ENCODE measurements at regions not wholly inside any gene's neighbourhood (a gene's known extent, or its start where the extent isn't known, plus 50 kb on each side); places are given as distances from the start of the nearest gene placed in this dataset.

- no peak for DNase-seq (ENCODE audit: low spot score)
- no peaks in the 10 kb centered on the region for H3K4me1 ChIP-seq (ENCODE audit: control insufficient read depth in 4 of 4, insufficient read depth in 4 of 4, low read length in 3 of 4)
- WGBS, result 82% methylated on average over 3 of the region's 3 CpGs
- H3K27me3 ChIP-seq (ENCODE audit: control insufficient read depth in 4 of 4, insufficient read depth in 4 of 4, low read length in 3 of 4), result no peaks in the 10 kb centered on the region
- no peak overlapping the region for H3K27ac ChIP-seq (ENCODE audit: low read depth in 1 of 2, low read length in 2 of 2)
- no peaks in the 10 kb centered on the region for H3K36me3 ChIP-seq (ENCODE audit: control insufficient read depth in 4 of 4, insufficient read depth in 3 of 4, low read depth in 1 of 4, low read length in 3 of 4)
- H3K4me3 ChIP-seq (ENCODE audit: low read depth in 1 of 3, low read length in 3 of 3), result no peak overlapping the region
- no peak overlapping the region for H3K9ac ChIP-seq (ENCODE audit: low read depth in 1 of 2, low read length in 2 of 2)
- no peaks in the 10 kb centered on the region for H3K9me3 ChIP-seq (ENCODE audit: control insufficient read depth in 4 of 4, low read length in 3 of 4)
- TF ChIP-seq JUND (IDR thresholded peaks at IDR 0.05) (no peak), MAX (IDR thresholded peaks at IDR 0.05) (no peak)
These were observed 211.8 kb downstream of the LRRK2 start for GRCh38 chr12:40436564-40436963.

- no peaks in the 10 kb centered on the region for H3K4me1 ChIP-seq (ENCODE audit: control insufficient read depth in 4 of 4, insufficient read depth in 4 of 4, low read length in 3 of 4)
- TF ChIP-seq FOXA1 (IDR thresholded peaks at IDR 0.05) (no peak), YY1 (IDR thresholded peaks at IDR 0.05) (no peak), REST (IDR thresholded peaks at IDR 0.05) (no peak), SP1 (IDR thresholded peaks at IDR 0.05) (no peak), FOXA2 (IDR thresholded peaks at IDR 0.05) (no peak), ZBTB33 (IDR thresholded peaks at IDR 0.05) (no peak), HNF4A (conservative IDR thresholded peaks at IDR 0.05) (no peak), EGR1 (IDR thresholded peaks at IDR 0.05; ENCODE audit: low read depth in 2 of 2) (no peak)
- 61% methylated on average over 2 of the region's 2 CpGs for WGBS
These were observed 215.1 kb downstream of the LRRK2 start for GRCh38 chr12:40439771-40440492.

GRCh38 chr12:40444174-40444573, 219.4 kb downstream of the LRRK2 start:
- Histone ChIP-seq H3K9me3 (ENCODE audit: control insufficient read depth in 4 of 4, low read length in 3 of 4) (no peaks in the 10 kb centered on the region), H3K36me3 (ENCODE audit: control insufficient read depth in 4 of 4, insufficient read depth in 3 of 4, low read depth in 1 of 4, low read length in 3 of 4) (no peaks in the 10 kb centered on the region), H3K27ac (ENCODE audit: low read depth in 1 of 2, low read length in 2 of 2) (no peak overlapping the region), H3K4me3 (ENCODE audit: low read depth in 1 of 3, low read length in 3 of 3) (no peak overlapping the region), H3K27me3 (ENCODE audit: control insufficient read depth in 4 of 4, insufficient read depth in 4 of 4, low read length in 3 of 4) (peaks cover 0 to 4% (median 0%) of the 10 kb centered on the region in 4 donors), H3K9ac (ENCODE audit: low read depth in 1 of 2, low read length in 2 of 2) (no peak overlapping the region), H3K4me1 (ENCODE audit: control insufficient read depth in 4 of 4, insufficient read depth in 4 of 4, low read length in 3 of 4) (no peaks in the 10 kb centered on the region)
- WGBS, result 77% methylated on average over 5 of the region's 5 CpGs
- DNase-seq (ENCODE audit: low spot score), result no peak
- TF ChIP-seq FOXA2 (IDR thresholded peaks at IDR 0.05), result no peak
- TF ChIP-seq TAF1 (conservative IDR thresholded peaks at IDR 0.05), result no peak
- no peak for TF ChIP-seq HNF4A (conservative IDR thresholded peaks at IDR 0.05)
- no peak for TF ChIP-seq MAX (IDR thresholded peaks at IDR 0.05)
- no peak for TF ChIP-seq REST (IDR thresholded peaks at IDR 0.05)
- no peak for TF ChIP-seq CTCF (IDR thresholded peaks at IDR 0.05; ENCODE audit: low read depth, low read length, missing input control)
- no peak for TF ChIP-seq ATF3 (IDR thresholded peaks at IDR 0.05)

More at GRCh38 chr12:40439771-40440492, 215.1 kb downstream of the LRRK2 start:
- no peak for DNase-seq (ENCODE audit: low spot score)
- no peaks in the 10 kb centered on the region for H3K9me3 ChIP-seq (ENCODE audit: control insufficient read depth in 4 of 4, low read length in 3 of 4)
- peaks cover 0 to 4% (median 0%) of the 10 kb centered on the region in 4 donors for H3K27me3 ChIP-seq (ENCODE audit: control insufficient read depth in 4 of 4, insufficient read depth in 4 of 4, low read length in 3 of 4)
- H3K36me3 ChIP-seq (ENCODE audit: control insufficient read depth in 4 of 4, insufficient read depth in 3 of 4, low read depth in 1 of 4, low read length in 3 of 4), result no peaks in the 10 kb centered on the region
- H3K9ac ChIP-seq (ENCODE audit: low read depth in 1 of 2, low read length in 2 of 2), result no peak overlapping the region
- H3K4me3 ChIP-seq (ENCODE audit: low read depth in 1 of 3, low read length in 3 of 3), result no peak overlapping the region
- H3K27ac ChIP-seq (ENCODE audit: low read depth in 1 of 2, low read length in 2 of 2), result no peak overlapping the region

Measured in liver (tissue), 8 donors.